HEK293T (cell line): ENCODE measurements at regions not wholly inside any gene's neighbourhood (a gene's known extent, or its start where the extent isn't known, plus 50 kb on each side); places are given as distances from the start of the nearest gene placed in this dataset.

Experiments used
- CTCF ChIA-PET: fragments of 350-600 bp; formaldehyde crosslinking; extraction: SDS; loops from one replicate; lab custom pipeline; 2021; ENCODE audit warnings: antibody characterized with exemption, inconsistent platforms; lab: Yijun Ruan, JAX
- POLR2A ChIA-PET: fragments of 350-600 bp; formaldehyde crosslinking; extraction: SDS; loops from one replicate; lab custom pipeline; 2020; ENCODE audit warnings: antibody characterized with exemption, inconsistent platforms; lab: Yijun Ruan, JAX
- DNase-seq: peaks from one replicate; pipeline ENCODE4 v3.0.0; 2012; ENCODE audit warnings: mixed read lengths; ENCODE audit errors: extremely low spot score
- ARNT ChIP-seq: fragments of 450-650 bp; IDR thresholded peaks from 2 replicates; pipeline ENCODE4 v1.6.1; 2017; ENCODE audit warnings: mild to moderate bottlenecking
- BHLHE40 ChIP-seq: fragments of 450-650 bp; IDR thresholded peaks from 2 replicates; pipeline ENCODE4 v1.6.1; 2016; ENCODE audit warnings: mild to moderate bottlenecking, moderate library complexity, borderline replicate concordance
- CTBP1 ChIP-seq: fragments of 450-650 bp; IDR thresholded peaks from 2 replicates; pipeline ENCODE4 v1.6.1; 2016; ENCODE audit warnings: borderline replicate concordance
- ELF4 ChIP-seq: fragments of 450-650 bp; IDR thresholded peaks from 2 replicates; pipeline ENCODE4 v1.6.1; 2017; ENCODE audit warnings: antibody characterized with exemption
- FOXA1 ChIP-seq: fragments of 450-650 bp; IDR thresholded peaks from 2 replicates; pipeline ENCODE4 v1.6.1; 2016; ENCODE audit warnings: mild to moderate bottlenecking
- FOXK2 ChIP-seq: fragments of 450-650 bp; IDR thresholded peaks from 2 replicates; pipeline ENCODE4 v1.6.1; 2016; ENCODE audit warnings: mild to moderate bottlenecking
- FOXM1 ChIP-seq: fragments of 450-650 bp; IDR thresholded peaks from 2 replicates; pipeline ENCODE4 v1.6.1; 2017; ENCODE audit warnings: mild to moderate bottlenecking, borderline replicate concordance
- HDGF ChIP-seq: fragments of 450-650 bp; IDR thresholded peaks from 2 replicates; pipeline ENCODE4 v1.6.1; 2017; ENCODE audit warnings: antibody characterized with exemption, borderline replicate concordance
- L3MBTL2 ChIP-seq: fragments of 450-650 bp; conservative IDR thresholded peaks from 2 replicates; pipeline ENCODE4 v1.6.1; 2016; ENCODE audit warnings: mild to moderate bottlenecking
- LEF1 ChIP-seq: fragments of 450-650 bp; IDR thresholded peaks from 2 replicates; pipeline ENCODE4 v1.6.1; 2017; ENCODE audit warnings: mild to moderate bottlenecking, borderline replicate concordance
- NFRKB ChIP-seq: fragments of 450-650 bp; IDR thresholded peaks from 2 replicates; pipeline ENCODE4 v1.6.1; 2016; ENCODE audit warnings: mild to moderate bottlenecking, moderate library complexity
- PKNOX1 ChIP-seq: fragments of 450-650 bp; IDR thresholded peaks from 2 replicates; pipeline ENCODE4 v1.6.1; 2016
- SP1 ChIP-seq: fragments of 450-650 bp; IDR thresholded peaks from 2 replicates; pipeline ENCODE4 v1.6.1; 2017
- SUZ12 ChIP-seq: fragments of 450-650 bp; IDR thresholded peaks from 2 replicates; pipeline ENCODE4 v1.6.1; 2016; ENCODE audit warnings: mild to moderate bottlenecking
- TARDBP ChIP-seq: fragments of 450-650 bp; IDR thresholded peaks from 2 replicates; pipeline ENCODE4 v1.6.1; 2016
- ZNF384 ChIP-seq: fragments of 450-650 bp; IDR thresholded peaks from 2 replicates; pipeline ENCODE4 v1.6.1; 2016

- TF ChIP-seq PKNOX1 (no peak), ELF4 (no peak)
- ChIA-PET POLR2A (no interaction called here), CTCF (no interaction called here)
- no peak for DNase-seq
Measured at GRCh38 chr21:38610623-38611251, 112.5 kb upstream of the ERG start.

- ChIA-PET CTCF (no interaction called here), POLR2A (no interaction called here)
- DNase-seq: no peak
- TF ChIP-seq ELF4 (no peak), ZNF384 (no peak), SP1 (no peak), TARDBP (no peak), LEF1 (no peak), PKNOX1 (no peak), SUZ12 (no peak)
Measured at GRCh38 chr21:38611277-38611676, 113.0 kb upstream of the ERG start.

GRCh38 chr21:38613686-38614085 lies 115.4 kb upstream of the ERG start:
- no peak for DNase-seq
- ChIA-PET CTCF (no interaction called here), POLR2A (no interaction called here)
- TF ChIP-seq ELF4: no peak
- TF ChIP-seq FOXA1: no peak
- TF ChIP-seq SP1: no peak
- TF ChIP-seq CTBP1: no peak
- TF ChIP-seq SUZ12: no peak
- no peak for TF ChIP-seq LEF1
- TF ChIP-seq ARNT: no peak
- no peak for TF ChIP-seq L3MBTL2
- no peak for TF ChIP-seq FOXK2
- no peak for TF ChIP-seq PKNOX1
- TF ChIP-seq TARDBP: no peak
- TF ChIP-seq NFRKB: no peak
- TF ChIP-seq HDGF: no peak
- TF ChIP-seq ZNF384: no peak
- TF ChIP-seq FOXM1: no peak
- no peak for TF ChIP-seq BHLHE40

GRCh38 chr21:38614558-38614957 lies 116.3 kb upstream of the ERG start:
- POLR2A ChIA-PET: no interaction called here
- TF ChIP-seq FOXM1 (no peak), SP1 (no peak), LEF1 (no peak), CTBP1 (no peak), L3MBTL2 (no peak), TARDBP (no peak), PKNOX1 (no peak), FOXK2 (no peak), ZNF384 (no peak), BHLHE40 (no peak)
- DNase-seq: no peak
- CTCF ChIA-PET: no interaction called here

- TF ChIP-seq L3MBTL2 (no peak), FOXK2 (no peak), FOXM1 (no peak), FOXA1 (no peak), PKNOX1 (no peak), BHLHE40 (no peak), CTBP1 (no peak), HDGF (no peak), LEF1 (no peak)
- DNase-seq: no peak
- POLR2A ChIA-PET: no interaction called here
- CTCF ChIA-PET: no interaction called here
Measured at GRCh38 chr21:38619480-38619879, 121.2 kb upstream of the ERG start.

GRCh38 chr21:38619992-38620479 lies 121.8 kb upstream of the ERG start:
- POLR2A ChIA-PET: no interaction called here
- DNase-seq: no peak
- CTCF ChIA-PET: no interaction called here
- TF ChIP-seq TARDBP (no peak), FOXK2 (no peak), L3MBTL2 (no peak), ELF4 (no peak), ARNT (no peak), ZNF384 (no peak), HDGF (no peak), PKNOX1 (no peak), SP1 (no peak), BHLHE40 (no peak), CTBP1 (no peak), FOXM1 (no peak), FOXA1 (no peak), LEF1 (no peak), NFRKB (no peak)
